Peyer's patch (tissue), 4 donors: ENCODE measurements at regions not wholly inside any gene's neighbourhood (a gene's known extent, or its start where the extent isn't known, plus 50 kb on each side); places are given as distances from the start of the nearest gene placed in this dataset.

Source experiments
- POLR2A ChIP-seq, 2 donors: fragments of 450-650 bp; IDR thresholded peaks; one replicate each; pipeline ENCODE4 v1.5.1; 2017; ENCODE audit warnings: antibody characterized with exemption in 2 of 2, mild to moderate bottlenecking in 2 of 2, moderate library complexity in 2 of 2
- TF ChIP-seq, protein P1 (sequence below), 6 experiments: fragments of 450-650 bp in 4 of 6; fragments of 200-600 bp in 2 of 6; sonication (generic) in 1 of 6; IDR thresholded peaks; one replicate each; pipeline ENCODE4 v1.5.1; 2017 to 2019; ENCODE audit warnings: antibody characterized with exemption in 6 of 6, mild to moderate bottlenecking in 3 of 6, moderate library complexity in 1 of 6

DNA sequence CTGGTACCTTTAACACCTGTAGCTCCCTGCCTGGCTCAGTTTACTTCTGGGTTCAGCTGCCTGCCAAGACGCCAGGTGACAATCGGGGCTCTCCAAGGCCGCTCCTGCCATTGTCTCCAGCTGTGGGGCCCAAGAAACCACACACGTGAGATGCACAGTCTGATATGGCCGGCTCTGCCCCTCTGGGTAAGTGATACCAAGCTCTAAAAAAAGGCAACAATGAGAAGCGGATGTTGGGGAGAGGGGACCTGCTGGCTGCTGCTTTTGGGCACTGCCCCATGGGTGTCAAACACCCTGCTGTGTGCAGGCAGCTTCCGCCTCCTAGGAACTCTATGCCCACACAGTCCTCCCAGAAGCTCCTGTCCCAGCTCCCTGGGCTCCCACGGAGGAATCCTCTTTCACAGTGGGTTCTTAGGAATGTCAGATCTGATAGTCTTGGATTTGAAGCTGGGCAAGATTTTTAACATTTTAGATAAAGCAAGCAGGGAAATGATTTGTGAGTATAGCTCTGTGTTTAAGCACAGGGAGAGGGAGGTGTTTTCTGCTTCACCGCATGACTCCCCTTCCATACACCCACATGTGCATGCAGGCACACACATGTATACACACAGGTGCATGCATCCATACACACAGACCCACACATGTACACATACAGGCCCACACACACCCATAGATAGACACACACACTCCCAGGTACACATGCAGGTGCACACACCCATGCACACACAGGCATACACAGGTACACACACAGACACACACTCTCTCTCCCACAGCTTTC lies 1135.8 kb downstream of the BCL11B start:
- no peak for TF ChIP-seq POLR2A (IDR thresholded peaks at IDR 0.05)
- TF ChIP-seq, protein P1, sequence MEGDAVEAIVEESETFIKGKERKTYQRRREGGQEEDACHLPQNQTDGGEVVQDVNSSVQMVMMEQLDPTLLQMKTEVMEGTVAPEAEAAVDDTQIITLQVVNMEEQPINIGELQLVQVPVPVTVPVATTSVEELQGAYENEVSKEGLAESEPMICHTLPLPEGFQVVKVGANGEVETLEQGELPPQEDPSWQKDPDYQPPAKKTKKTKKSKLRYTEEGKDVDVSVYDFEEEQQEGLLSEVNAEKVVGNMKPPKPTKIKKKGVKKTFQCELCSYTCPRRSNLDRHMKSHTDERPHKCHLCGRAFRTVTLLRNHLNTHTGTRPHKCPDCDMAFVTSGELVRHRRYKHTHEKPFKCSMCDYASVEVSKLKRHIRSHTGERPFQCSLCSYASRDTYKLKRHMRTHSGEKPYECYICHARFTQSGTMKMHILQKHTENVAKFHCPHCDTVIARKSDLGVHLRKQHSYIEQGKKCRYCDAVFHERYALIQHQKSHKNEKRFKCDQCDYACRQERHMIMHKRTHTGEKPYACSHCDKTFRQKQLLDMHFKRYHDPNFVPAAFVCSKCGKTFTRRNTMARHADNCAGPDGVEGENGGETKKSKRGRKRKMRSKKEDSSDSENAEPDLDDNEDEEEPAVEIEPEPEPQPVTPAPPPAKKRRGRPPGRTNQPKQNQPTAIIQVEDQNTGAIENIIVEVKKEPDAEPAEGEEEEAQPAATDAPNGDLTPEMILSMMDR (IDR thresholded peaks at IDR 0.05): no peak
